MM.1S (cell line): ENCODE measurements at regions not wholly inside any gene's neighbourhood (a gene's known extent, or its start where the extent isn't known, plus 50 kb on each side); places are given as distances from the start of the nearest gene placed in this dataset.

Source experiments
- DNase-seq: peaks from one replicate; pipeline ENCODE4 v3.0.0-alpha.2; 2015
- H2AFZ ChIP-seq: fragments of 300-600 bp; sonication (generic); 2 replicates; pipeline ENCODE4 v1.6.0; 2016; ENCODE audit warnings: antibody characterized with exemption, low read length
- H3F3A ChIP-seq: fragments of 300-600 bp; sonication (generic); 2 replicates; pipeline ENCODE4 v1.6.1; 2016; ENCODE audit warnings: mild to moderate bottlenecking, antibody characterized with exemption, low read length, moderate library complexity, mixed read lengths; ENCODE audit not compliant: insufficient read depth
- H3K27ac ChIP-seq: fragments of 300-600 bp; sonication (generic); 2 replicates; pipeline ENCODE4 v1.5.1; 2016; ENCODE audit warnings: mild to moderate bottlenecking, low read length
- H3K27me3 ChIP-seq: fragments of 300-600 bp; sonication (generic); replicated peaks from 2 replicates; pipeline ENCODE4 v1.6.0; 2016; ENCODE audit warnings: low read length; ENCODE audit not compliant: insufficient read depth
- H3K36me3 ChIP-seq: fragments of 300-600 bp; sonication (generic); replicated peaks from 2 replicates; pipeline ENCODE4 v1.6.1; 2016; ENCODE audit warnings: mild to moderate bottlenecking, low read length, mixed read lengths; ENCODE audit not compliant: insufficient read depth
- H3K4me1 ChIP-seq: fragments of 300-600 bp; sonication (generic); 2 replicates; pipeline ENCODE4 v1.6.1; 2016; ENCODE audit warnings: low read length, mixed read lengths
- H3K4me2 ChIP-seq: fragments of 300-600 bp; sonication (generic); 2 replicates; pipeline ENCODE4 v1.6.0; 2016; ENCODE audit warnings: low read depth, low read length
- H3K4me3 ChIP-seq: fragments of 300-600 bp; sonication (generic); 2 replicates; pipeline ENCODE4 v1.5.1; 2016; ENCODE audit warnings: low read length, mixed read lengths
- H3K79me2 ChIP-seq: fragments of 300-600 bp; sonication (generic); 2 replicates; pipeline ENCODE4 v1.6.1; 2016; ENCODE audit warnings: mixed run types, low read length, mixed read lengths
- H3K9ac ChIP-seq: fragments of 300-600 bp; sonication (generic); 2 replicates; pipeline ENCODE4 v1.6.1; 2016; ENCODE audit warnings: low read length, mixed read lengths
- H3K9me2 ChIP-seq: fragments of 300-600 bp; sonication (generic); replicated peaks from 2 replicates; pipeline ENCODE4 v1.6.1; 2016; ENCODE audit warnings: mild to moderate bottlenecking, low read length, mixed read lengths; ENCODE audit not compliant: insufficient read depth
- H3K9me3 ChIP-seq: fragments of 300-600 bp; sonication (generic); replicated peaks from 2 replicates; pipeline ENCODE4 v1.6.1; 2016; ENCODE audit warnings: mild to moderate bottlenecking, low read length, mixed read lengths; ENCODE audit not compliant: insufficient read depth
- H4K20me1 ChIP-seq: fragments of 300-600 bp; sonication (generic); 2 replicates; pipeline ENCODE4 v1.6.1; 2016; ENCODE audit warnings: mild to moderate bottlenecking, low read length, moderate library complexity, mixed read lengths; ENCODE audit not compliant: insufficient read depth
- EZH2 ChIP-seq: fragments of 300-600 bp; sonication (generic); optimal IDR thresholded peaks from 2 replicates; pipeline ENCODE3; 2017; ENCODE audit warnings: low read depth, mild to moderate bottlenecking, antibody characterized with exemption, low read length, mixed read lengths
- EZH2phosphoT487 ChIP-seq: fragments of 300-600 bp; sonication (generic); IDR thresholded peaks from 2 replicates; pipeline ENCODE4 v1.6.1; 2018; ENCODE audit warnings: antibody characterized with exemption, low read length
- TF ChIP-seq, protein P1 (sequence below): fragments of 300-600 bp; sonication (generic); IDR thresholded peaks from 2 replicates; pipeline ENCODE4 v1.5.1; 2016; ENCODE audit warnings: antibody characterized with exemption, low read length, mixed read lengths

DNA sequence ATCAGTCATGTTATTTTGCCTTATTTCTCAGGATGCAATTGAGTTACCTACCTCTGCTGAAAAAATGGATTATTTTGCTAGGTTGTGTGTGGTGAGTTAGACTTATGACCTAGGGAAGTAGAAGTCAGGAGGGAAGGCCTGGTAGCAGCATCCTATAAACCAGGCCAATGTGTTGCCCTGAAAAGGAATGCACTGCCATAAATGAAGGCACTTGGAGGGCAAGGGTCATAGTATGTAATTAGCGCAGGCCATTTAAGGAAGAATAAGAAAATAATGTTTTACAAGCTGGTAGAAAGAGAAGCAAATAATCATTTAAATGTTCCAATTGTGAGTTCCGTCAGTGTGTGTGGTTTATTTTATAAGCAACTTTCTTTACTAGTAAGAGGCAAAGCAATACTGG lies 698.8 kb downstream of the KCNJ2 start:
- Histone ChIP-seq H4K20me1 (no peaks in the 10 kb centered on the region), H3K36me3 (no peaks in the 10 kb centered on the region), H3K27me3 (no peaks in the 10 kb centered on the region), H3K4me2 (no peak overlapping the region), H3K79me2 (no peaks in the 10 kb centered on the region), H3F3A (no peaks in the 10 kb centered on the region), H3K27ac (no peak overlapping the region), H3K9me2 (no peaks in the 10 kb centered on the region), H3K4me1 (no peaks in the 10 kb centered on the region), H3K9ac (no peak overlapping the region), H3K9me3 (no peaks in the 10 kb centered on the region), H2AFZ (no peak overlapping the region), H3K4me3 (no peak overlapping the region)
- TF ChIP-seq, protein P1, sequence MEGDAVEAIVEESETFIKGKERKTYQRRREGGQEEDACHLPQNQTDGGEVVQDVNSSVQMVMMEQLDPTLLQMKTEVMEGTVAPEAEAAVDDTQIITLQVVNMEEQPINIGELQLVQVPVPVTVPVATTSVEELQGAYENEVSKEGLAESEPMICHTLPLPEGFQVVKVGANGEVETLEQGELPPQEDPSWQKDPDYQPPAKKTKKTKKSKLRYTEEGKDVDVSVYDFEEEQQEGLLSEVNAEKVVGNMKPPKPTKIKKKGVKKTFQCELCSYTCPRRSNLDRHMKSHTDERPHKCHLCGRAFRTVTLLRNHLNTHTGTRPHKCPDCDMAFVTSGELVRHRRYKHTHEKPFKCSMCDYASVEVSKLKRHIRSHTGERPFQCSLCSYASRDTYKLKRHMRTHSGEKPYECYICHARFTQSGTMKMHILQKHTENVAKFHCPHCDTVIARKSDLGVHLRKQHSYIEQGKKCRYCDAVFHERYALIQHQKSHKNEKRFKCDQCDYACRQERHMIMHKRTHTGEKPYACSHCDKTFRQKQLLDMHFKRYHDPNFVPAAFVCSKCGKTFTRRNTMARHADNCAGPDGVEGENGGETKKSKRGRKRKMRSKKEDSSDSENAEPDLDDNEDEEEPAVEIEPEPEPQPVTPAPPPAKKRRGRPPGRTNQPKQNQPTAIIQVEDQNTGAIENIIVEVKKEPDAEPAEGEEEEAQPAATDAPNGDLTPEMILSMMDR = no peak
- TF ChIP-seq EZH2 (no peak), EZH2phosphoT487 (no peak)
- no peak for DNase-seq

DNA sequence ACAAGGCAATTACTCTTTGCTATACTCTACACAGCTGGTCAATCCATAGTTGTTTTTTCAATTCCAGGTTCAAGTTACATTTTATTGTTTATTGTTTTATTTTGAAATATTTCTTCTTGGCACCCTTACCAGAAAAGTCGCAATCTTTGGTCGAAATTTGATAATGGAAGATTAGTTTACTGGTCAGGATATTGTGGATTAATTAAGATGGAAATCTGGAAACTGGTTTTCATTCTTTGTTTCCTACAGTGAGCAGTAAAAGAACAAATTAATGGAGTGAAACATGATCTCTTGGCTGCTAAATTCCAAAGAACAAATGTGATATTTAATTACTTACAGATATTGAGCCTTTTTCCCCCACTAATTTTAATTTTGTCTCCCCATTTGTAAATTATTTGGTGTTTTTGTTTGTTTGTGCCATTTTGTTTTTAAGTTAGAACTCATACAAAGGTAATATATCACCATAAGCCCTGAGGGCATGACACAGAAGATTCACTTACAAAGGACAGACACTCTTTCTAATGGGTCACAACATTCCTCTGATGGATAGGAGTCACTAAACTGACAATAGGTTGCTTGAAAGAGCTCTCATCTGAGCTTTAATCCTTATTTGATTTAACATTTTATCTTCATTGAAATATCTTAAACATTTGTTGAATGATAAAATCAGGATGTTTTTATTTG lies 700.2 kb downstream of the KCNJ2 start:
- no peak overlapping the region for H3K27ac ChIP-seq
- H3K9me3 ChIP-seq = no peaks in the 10 kb centered on the region
- H2AFZ ChIP-seq = no peak overlapping the region
- no peaks in the 10 kb centered on the region for H3F3A ChIP-seq
- no peak overlapping the region for H3K4me3 ChIP-seq
- DNase-seq = no peak
- no peaks in the 10 kb centered on the region for H3K27me3 ChIP-seq
- no peaks in the 10 kb centered on the region for H3K9me2 ChIP-seq
- no peaks in the 10 kb centered on the region for H3K4me1 ChIP-seq
- H3K36me3 ChIP-seq = no peaks in the 10 kb centered on the region
- no peak overlapping the region for H3K4me2 ChIP-seq
- no peak overlapping the region for H3K9ac ChIP-seq
- no peaks in the 10 kb centered on the region for H4K20me1 ChIP-seq
- no peaks in the 10 kb centered on the region for H3K79me2 ChIP-seq
- TF ChIP-seq, protein P1 = no peak
- TF ChIP-seq EZH2 (no peak), EZH2phosphoT487 (no peak)

GRCh38 chr17:70871180-70871818 lies 702.0 kb downstream of the KCNJ2 start:
- no peaks in the 10 kb centered on the region for H3K79me2 ChIP-seq

More at GRCh38 chr17:70871180-70871818, 702.0 kb downstream of the KCNJ2 start:
- Histone ChIP-seq H3K27ac (no peak overlapping the region), H3K4me1 (no peaks in the 10 kb centered on the region), H3K9ac (no peak overlapping the region), H3K9me2 (no peaks in the 10 kb centered on the region), H2AFZ (no peak overlapping the region), H3F3A (no peaks in the 10 kb centered on the region), H3K4me2 (no peak overlapping the region), H4K20me1 (no peaks in the 10 kb centered on the region), H3K27me3 (no peaks in the 10 kb centered on the region), H3K9me3 (no peaks in the 10 kb centered on the region), H3K4me3 (no peak overlapping the region), H3K36me3 (no peaks in the 10 kb centered on the region)
- no peak for DNase-seq
- TF ChIP-seq EZH2 = no peak
- TF ChIP-seq, protein P1 = no peak
- no peak for TF ChIP-seq EZH2phosphoT487
